ENCODE measurements at regions not wholly inside any gene's neighbourhood (a gene's known extent, or its start where the extent isn't known, plus 50 kb on each side); places are given as distances from the start of the nearest gene placed in this dataset.

DNA sequence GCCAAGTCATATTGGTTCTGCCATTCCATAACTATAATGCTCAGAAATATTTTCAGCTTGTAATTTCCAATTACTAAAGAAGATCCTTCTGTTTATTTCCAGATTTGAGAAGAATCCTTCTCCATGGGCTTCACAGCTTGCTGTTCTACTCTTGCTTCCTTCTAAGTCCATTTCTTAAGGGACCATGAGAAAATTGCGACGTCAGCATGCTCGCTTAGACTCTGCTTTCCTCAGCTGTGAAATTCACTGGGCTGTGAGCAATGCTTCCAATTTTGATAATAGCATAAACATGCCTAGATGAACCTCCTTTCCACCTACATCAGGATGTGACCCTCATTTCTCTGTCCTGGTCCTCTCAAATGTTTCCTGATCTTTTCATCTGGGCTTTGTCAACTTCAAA is 145.3 kb upstream of the CDH20 start:
- TF ChIP-seq, protein P1, sequence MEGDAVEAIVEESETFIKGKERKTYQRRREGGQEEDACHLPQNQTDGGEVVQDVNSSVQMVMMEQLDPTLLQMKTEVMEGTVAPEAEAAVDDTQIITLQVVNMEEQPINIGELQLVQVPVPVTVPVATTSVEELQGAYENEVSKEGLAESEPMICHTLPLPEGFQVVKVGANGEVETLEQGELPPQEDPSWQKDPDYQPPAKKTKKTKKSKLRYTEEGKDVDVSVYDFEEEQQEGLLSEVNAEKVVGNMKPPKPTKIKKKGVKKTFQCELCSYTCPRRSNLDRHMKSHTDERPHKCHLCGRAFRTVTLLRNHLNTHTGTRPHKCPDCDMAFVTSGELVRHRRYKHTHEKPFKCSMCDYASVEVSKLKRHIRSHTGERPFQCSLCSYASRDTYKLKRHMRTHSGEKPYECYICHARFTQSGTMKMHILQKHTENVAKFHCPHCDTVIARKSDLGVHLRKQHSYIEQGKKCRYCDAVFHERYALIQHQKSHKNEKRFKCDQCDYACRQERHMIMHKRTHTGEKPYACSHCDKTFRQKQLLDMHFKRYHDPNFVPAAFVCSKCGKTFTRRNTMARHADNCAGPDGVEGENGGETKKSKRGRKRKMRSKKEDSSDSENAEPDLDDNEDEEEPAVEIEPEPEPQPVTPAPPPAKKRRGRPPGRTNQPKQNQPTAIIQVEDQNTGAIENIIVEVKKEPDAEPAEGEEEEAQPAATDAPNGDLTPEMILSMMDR (IDR thresholded peaks at IDR 0.05; ENCODE audit: low read depth, low read length) = no peak
- no peaks in the 10 kb centered on the region for H3K9me3 ChIP-seq
- no peak for DNase-seq
- H3K4me1 ChIP-seq = no peaks in the 10 kb centered on the region
- no peak overlapping the region for H3K4me3 ChIP-seq (ENCODE audit: low read depth, low read length)
- H3K36me3 ChIP-seq = no peaks in the 10 kb centered on the region
- H3K27me3 ChIP-seq = no peaks in the 10 kb centered on the region

DNA sequence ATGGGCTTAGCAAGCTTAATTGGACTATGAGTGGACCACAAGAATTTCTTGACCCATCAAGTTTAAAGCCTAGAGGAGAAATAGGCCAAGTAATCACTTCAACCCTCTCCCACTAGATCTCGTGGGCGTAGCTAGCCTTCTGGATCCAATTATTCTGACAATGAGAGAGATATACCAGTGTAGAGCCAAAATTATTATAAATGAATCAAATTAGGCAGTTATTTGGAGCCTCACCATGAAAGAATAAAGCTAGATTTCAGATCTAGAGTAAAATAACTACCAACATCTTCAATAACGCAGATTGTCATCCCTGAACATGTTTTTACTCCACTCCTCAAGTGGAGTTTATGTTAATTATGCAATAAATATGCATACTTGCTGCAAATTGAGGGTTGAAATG is 143.9 kb upstream of the CDH20 start:
- Histone ChIP-seq H3K27me3 (no peaks in the 10 kb centered on the region), H3K36me3 (no peaks in the 10 kb centered on the region), H3K9me3 (no peaks in the 10 kb centered on the region), H3K4me3 (ENCODE audit: low read depth, low read length) (no peak overlapping the region), H3K4me1 (no peaks in the 10 kb centered on the region)
- no peak for DNase-seq
- TF ChIP-seq, protein P1 (IDR thresholded peaks at IDR 0.05; ENCODE audit: low read depth, low read length) = no peak

GRCh38 chr18:61194726-61195125 is 138.5 kb upstream of the CDH20 start:
- Histone ChIP-seq H3K4me1 (no peaks in the 10 kb centered on the region), H3K36me3 (no peaks in the 10 kb centered on the region), H3K27me3 (no peaks in the 10 kb centered on the region), H3K4me3 (ENCODE audit: low read depth, low read length) (no peak overlapping the region), H3K9me3 (no peaks in the 10 kb centered on the region)
- no peak for DNase-seq
- TF ChIP-seq, protein P1 (IDR thresholded peaks at IDR 0.05; ENCODE audit: low read depth, low read length) = no peak

DNA sequence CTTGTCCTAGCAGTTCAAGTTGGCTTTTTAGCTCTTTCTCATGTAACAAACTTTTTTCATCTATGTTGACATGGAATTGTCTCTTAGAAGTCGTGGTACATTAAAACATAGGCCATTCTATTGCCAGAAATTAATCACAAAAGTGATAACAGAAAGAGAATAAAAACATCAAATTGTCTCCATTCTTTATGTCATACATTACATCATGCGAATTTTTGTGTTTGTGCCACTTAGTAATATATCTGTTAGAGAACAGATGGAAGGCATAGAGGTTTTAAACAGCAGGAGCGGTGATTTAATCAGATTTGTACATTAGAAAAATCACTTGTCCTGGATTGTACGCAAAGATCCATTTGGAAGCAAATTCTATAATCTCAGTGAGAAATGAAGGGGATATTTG is 136.5 kb upstream of the CDH20 start:
- Histone ChIP-seq H3K27me3 (no peaks in the 10 kb centered on the region), H3K9me3 (no peaks in the 10 kb centered on the region), H3K36me3 (no peaks in the 10 kb centered on the region), H3K4me3 (ENCODE audit: low read depth, low read length) (no peak overlapping the region), H3K4me1 (no peaks in the 10 kb centered on the region)
- no peak for DNase-seq
- TF ChIP-seq, protein P1 (IDR thresholded peaks at IDR 0.05; ENCODE audit: low read depth, low read length) = no peak

GRCh38 chr18:61198486-61198885 is 134.7 kb upstream of the CDH20 start:
- Histone ChIP-seq H3K4me1 (no peaks in the 10 kb centered on the region), H3K4me3 (ENCODE audit: low read depth, low read length) (no peak overlapping the region)
- TF ChIP-seq, protein P1 (IDR thresholded peaks at IDR 0.05; ENCODE audit: low read depth, low read length) = no peak

GRCh38 chr18:61199171-61199848 is 133.9 kb upstream of the CDH20 start:
- DNase-seq = no peak
- Histone ChIP-seq H3K4me1 (no peaks in the 10 kb centered on the region), H3K4me3 (ENCODE audit: low read depth, low read length) (no peak overlapping the region), H3K36me3 (no peaks in the 10 kb centered on the region), H3K9me3 (no peaks in the 10 kb centered on the region), H3K27me3 (no peaks in the 10 kb centered on the region)
- TF ChIP-seq, protein P1 (IDR thresholded peaks at IDR 0.05; ENCODE audit: low read depth, low read length) = no peak

More at GRCh38 chr18:61198486-61198885, 134.7 kb upstream of the CDH20 start:
- DNase-seq = no peak
- Histone ChIP-seq H3K27me3 (no peaks in the 10 kb centered on the region), H3K9me3 (no peaks in the 10 kb centered on the region), H3K36me3 (no peaks in the 10 kb centered on the region)
